HG03571 (cell line): ENCODE measurements at regions not wholly inside any gene's neighbourhood (a gene's known extent, or its start where the extent isn't known, plus 50 kb on each side); places are given as distances from the start of the nearest gene placed in this dataset.
A peak's percentile ranks its signal among the peaks of the same experiment; 100 is the strongest.

Experiments
- ATAC-seq: cut with Tn5 transposase; IDR thresholded peaks from one replicate; pipeline ENCODE4 v1.9.1; 2021; ENCODE audit not compliant: unreplicated experiment

DNA sequence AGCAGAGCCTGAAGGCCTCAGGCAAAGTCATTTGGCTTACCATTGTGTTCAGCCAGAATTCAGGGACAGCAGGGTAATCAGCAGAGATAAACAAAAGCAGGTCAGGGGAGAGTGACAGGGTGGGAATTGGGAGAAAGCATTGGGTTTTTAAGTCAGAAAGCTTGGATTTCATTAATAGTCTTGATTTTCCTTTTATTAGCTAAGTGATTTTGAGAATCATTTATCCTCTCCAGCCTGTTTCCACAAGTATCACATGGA is 410.1 kb downstream of the HNRNPD start:
- no peak for ATAC-seq

GRCh38 chr4:81963015-81963762 is 410.6 kb downstream of the HNRNPD start:
- no peak for ATAC-seq

GRCh38 chr4:81960961-81961360 is 412.8 kb downstream of the HNRNPD start:
- ATAC-seq, result no peak

- ATAC-seq, result no peak
Observed at GRCh38 chr4:81954271-81954670, 419.5 kb downstream of the HNRNPD start.

DNA sequence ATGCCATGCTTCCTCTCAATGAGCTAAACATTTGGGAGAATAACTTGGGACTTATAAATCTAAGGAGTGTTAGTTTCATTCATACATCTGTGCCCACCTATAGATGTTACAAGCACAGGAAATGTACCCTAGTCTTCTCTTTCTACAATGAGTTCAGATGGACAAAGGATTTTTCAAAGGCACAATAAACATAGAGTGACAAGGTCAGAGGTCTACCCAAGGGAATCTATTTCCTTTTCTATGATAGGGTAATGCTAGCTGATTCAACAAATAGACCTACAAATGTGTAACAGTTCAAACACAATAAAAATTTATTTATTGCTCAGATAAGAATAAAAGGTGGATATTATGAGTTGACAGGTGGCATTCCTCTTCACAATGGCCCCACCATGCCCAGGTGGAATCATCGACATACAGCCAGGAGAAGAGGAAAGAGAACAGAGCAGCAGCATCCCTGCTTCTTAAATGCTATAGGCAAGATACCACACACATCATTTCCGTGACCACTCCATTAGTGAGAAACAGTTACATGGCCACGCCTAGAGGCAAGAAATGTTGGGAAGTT is 421.8 kb downstream of the HNRNPD start:
- ATAC-seq, result no peak

- ATAC-seq, result no peak
Observed at GRCh38 chr4:81946996-81947395, 426.8 kb downstream of the HNRNPD start.

- no peak for ATAC-seq
Observed at GRCh38 chr4:81930506-81931238, 443.1 kb downstream of the HNRNPD start.

DNA sequence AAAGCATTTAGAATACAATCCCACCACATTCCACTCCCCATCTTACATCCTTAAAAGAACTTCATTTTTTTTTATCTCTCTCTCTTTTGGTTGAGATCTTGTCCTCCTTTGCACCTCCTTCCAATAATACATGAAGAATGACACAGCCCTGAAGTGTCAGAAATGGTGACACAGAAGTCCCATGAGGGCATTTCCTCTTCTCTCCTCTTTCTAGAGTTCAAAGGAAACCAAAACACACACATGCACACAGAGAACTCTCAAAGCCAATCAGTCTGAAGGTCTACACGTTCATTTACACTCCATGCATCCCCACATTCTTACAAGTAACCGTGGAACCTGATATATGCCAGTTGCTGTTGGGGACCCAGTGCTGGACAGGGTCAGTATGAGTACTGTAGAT is 450.7 kb downstream of the HNRNPD start:
- no peak for ATAC-seq

GRCh38 chr4:81922313-81922712 is 450.6 kb upstream of the RASGEF1B start:
- ATAC-seq, result no peak

- no peak for ATAC-seq
Observed at GRCh38 chr4:81921751-81922159, 450.0 kb upstream of the RASGEF1B start.

DNA sequence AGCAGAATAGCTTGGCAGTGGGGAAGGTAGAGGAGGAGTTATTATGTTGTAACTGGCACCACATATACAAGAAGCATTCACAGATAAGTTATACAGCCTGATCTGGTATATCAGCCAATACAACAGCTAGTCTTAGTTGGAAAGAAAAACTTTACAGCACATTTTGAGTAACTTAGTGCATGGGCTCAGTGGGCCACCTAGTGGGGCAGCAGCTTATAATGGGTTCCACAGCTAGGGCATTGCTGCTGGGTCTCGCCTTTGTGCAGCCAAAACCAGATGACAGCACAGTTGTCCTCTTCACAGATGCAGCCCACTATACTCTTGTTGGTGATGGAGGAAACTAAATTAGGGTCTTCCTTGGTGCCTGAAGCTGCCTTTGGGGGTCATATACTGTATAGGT is 448.1 kb upstream of the RASGEF1B start:
- no peak for ATAC-seq

DNA sequence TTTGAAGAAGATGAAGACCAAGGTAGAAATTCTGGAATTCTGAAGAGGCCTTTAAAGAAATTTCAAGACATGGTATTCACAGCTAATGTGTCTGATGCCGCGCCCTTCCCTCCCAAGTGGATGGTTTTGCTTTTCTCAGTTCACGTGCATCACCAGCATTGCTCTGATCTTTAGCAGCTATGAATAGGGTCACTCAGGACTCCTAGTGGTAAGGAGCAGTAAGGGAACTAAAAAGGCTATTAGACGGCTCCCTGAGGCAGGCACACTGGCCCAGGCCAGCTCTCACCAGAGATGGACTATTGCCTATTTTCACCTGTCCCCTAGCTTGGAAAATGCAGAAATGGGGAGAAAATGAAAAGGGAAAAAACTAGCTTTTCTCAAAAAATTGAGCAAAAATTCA is 447.5 kb upstream of the RASGEF1B start:
- ATAC-seq, result peak; percentile 80

GRCh38 chr4:81915430-81915829 is 443.7 kb upstream of the RASGEF1B start:
- ATAC-seq, result no peak

- no peak for ATAC-seq
Observed at GRCh38 chr4:81914623-81915022, 442.9 kb upstream of the RASGEF1B start.

DNA sequence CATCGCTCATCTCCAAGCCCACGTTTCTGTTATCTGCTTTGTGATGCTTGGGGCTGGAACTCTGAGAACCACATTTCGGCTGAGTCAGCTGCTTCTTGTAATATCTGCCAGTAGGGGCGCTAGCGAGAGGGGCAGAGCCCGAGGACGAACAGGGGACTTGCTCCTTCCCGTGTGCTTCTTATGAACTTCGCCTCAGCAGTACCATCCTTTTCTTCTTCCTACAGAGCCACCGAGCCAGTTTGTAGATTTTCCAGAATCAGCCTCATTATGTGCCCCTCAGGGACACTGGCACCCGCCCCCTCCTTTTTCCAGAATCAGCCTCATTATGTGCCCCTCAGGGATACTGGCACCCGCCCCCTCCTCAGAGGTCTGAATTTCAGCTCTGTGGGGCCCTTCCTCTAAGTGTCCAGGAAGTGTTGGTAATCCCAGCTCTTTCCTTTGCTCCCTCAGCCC is 441.7 kb upstream of the RASGEF1B start:
- ATAC-seq, result no peak

- ATAC-seq, result no peak
Observed at GRCh38 chr4:81912376-81913030, 440.8 kb upstream of the RASGEF1B start.

- no peak for ATAC-seq
Observed at GRCh38 chr4:81906905-81907304, 435.2 kb upstream of the RASGEF1B start.

GRCh38 chr4:81905971-81906370 is 434.3 kb upstream of the RASGEF1B start:
- ATAC-seq, result peak; percentile 99

- ATAC-seq, result no peak
Observed at GRCh38 chr4:81904121-81904520, 432.4 kb upstream of the RASGEF1B start.

- no peak for ATAC-seq
Observed at GRCh38 chr4:81903212-81903611, 431.5 kb upstream of the RASGEF1B start.

DNA sequence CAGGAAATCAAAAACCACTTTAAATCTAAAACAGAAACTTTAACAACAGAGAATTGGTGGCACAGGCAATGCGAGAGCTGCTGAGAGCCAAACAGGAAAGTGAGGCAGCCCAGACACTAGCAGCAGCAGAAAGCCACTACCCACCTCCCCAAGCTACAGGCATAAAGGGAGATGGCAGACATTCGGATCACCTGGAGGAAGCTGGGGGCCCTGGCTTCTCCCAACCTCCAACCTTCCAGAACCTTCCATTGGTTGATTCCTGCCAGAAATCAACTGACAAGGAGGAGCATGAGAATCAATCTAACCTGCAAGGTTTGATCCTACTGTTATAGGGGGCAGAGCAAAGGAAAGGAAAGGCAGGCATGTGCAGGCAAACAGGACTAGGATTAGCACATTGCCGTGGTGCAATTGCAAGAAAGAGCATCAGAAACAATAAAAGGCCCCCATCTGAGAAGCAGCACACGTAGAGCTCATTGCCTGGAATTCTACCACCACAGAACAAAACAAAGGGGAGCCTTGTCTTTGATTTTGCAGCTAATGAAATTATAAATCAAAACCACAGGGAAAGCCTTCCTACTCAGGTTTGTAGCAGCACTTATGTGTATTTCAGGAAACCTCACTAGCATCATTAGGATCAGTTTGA is 427.3 kb upstream of the RASGEF1B start:
- no peak for ATAC-seq
